H1 (cell line): ENCODE measurements at regions not wholly inside any gene's neighbourhood (a gene's known extent, or its start where the extent isn't known, plus 50 kb on each side); places are given as distances from the start of the nearest gene placed in this dataset.

ENCODE experiments used
- CTCF ChIA-PET: fragments of 300-600 bp; sonication (Branson Sonifier 250); formaldehyde crosslinking; loops from one replicate; lab custom pipeline; 2021; ENCODE audit not compliant: partially characterized antibody; lab: Charles Lee
- POLR2A ChIA-PET: fragments of 300-600 bp; sonication (Branson Sonifier 250); formaldehyde crosslinking; loops from one replicate; lab custom pipeline; 2021; ENCODE audit warnings: inconsistent platforms; ENCODE audit not compliant: partially characterized antibody; lab: Charles Lee
- DNase-seq, 2 experiments: peaks; one replicate each; pipeline versions ENCODE4 v3.0.0 to v3.0.0-alpha.2; 2010 to 2022; ENCODE audit warnings: low spot score in 2 of 2, low read depth in 1 of 2, mixed read lengths in 1 of 2
- FAIRE-seq: peaks from 2 replicates; lab custom pipeline; 2011; peaks lifted over from hg19 to GRCh38; lab: Jason Lieb, UNC
- H2AFZ ChIP-seq: 2 replicates; pipeline ENCODE4 v1.8.1; 2012; ENCODE audit warnings: low read length, inconsistent platforms
- H2AK5ac ChIP-seq: 2 replicates; pipeline ENCODE4 v1.6.1; 2013; ENCODE audit warnings: low read depth, low read length
- H2BK120ac ChIP-seq: replicated peaks from 2 replicates; pipeline ENCODE3; 2013; ENCODE audit warnings: low read depth, low read length, inconsistent platforms
- H2BK12ac ChIP-seq: 2 replicates; pipeline ENCODE4 v1.6.1; 2013; ENCODE audit warnings: low read depth, low read length
- H2BK15ac ChIP-seq: 2 replicates; pipeline ENCODE4 v1.6.1; 2013; ENCODE audit warnings: low read length
- H2BK20ac ChIP-seq: 2 replicates; pipeline ENCODE4 v1.6.1; 2013; ENCODE audit warnings: low read length
- H2BK5ac ChIP-seq: 2 replicates; pipeline ENCODE4 v1.6.1; 2013; ENCODE audit warnings: low read depth, low read length
- H3K14ac ChIP-seq: 2 replicates; pipeline ENCODE4 v1.6.1; 2013; ENCODE audit warnings: inconsistent platforms; ENCODE audit not compliant: insufficient read length
- H3K18ac ChIP-seq: 2 replicates; pipeline ENCODE4 v1.6.1; 2013; ENCODE audit warnings: low read length; ENCODE audit errors: extremely low read depth
- H3K23ac ChIP-seq: 2 replicates; pipeline ENCODE4 v1.6.1; 2013; ENCODE audit warnings: inconsistent platforms; ENCODE audit not compliant: insufficient read length
- H3K23me2 ChIP-seq: 2 replicates; pipeline ENCODE4 v1.6.1; 2013; ENCODE audit warnings: low read depth, low read length
- H3K27ac ChIP-seq: 2 replicates; pipeline ENCODE4 v1.6.1; 2011; ENCODE audit warnings: low read depth, low read length, inconsistent platforms
- H3K27me3 ChIP-seq, 4 experiments: replicated peaks in 1 of 4; 1 replicate in 1 of 4; 2 replicates in 3 of 4; pipeline versions ENCODE4 v1.6.1 to v1.8.1; 2011 to 2013; ENCODE audit warnings: low read length in 3 of 4, mild to moderate bottlenecking in 3 of 4, inconsistent platforms in 2 of 4, mixed read lengths in 2 of 4, moderate library complexity in 1 of 4; ENCODE audit not compliant: control insufficient read depth in 3 of 4, insufficient read depth in 3 of 4; ENCODE audit errors: extremely low read depth in 1 of 4
- H3K36me3 ChIP-seq, 4 experiments: 2 replicates each; pipeline versions ENCODE4 v1.6.1 to v1.8.1; 2011 to 2013; ENCODE audit warnings: mild to moderate bottlenecking in 4 of 4, low read length in 3 of 4, moderate library complexity in 2 of 4, control low read depth in 1 of 4, inconsistent platforms in 1 of 4; ENCODE audit not compliant: insufficient read depth in 4 of 4, control insufficient read depth in 2 of 4
- H3K4ac ChIP-seq: replicated peaks from 2 replicates; pipeline ENCODE3; 2013; ENCODE audit warnings: low read length, low read depth, mixed read lengths, inconsistent platforms; ENCODE audit not compliant: insufficient read length
- H3K4me1 ChIP-seq, 4 experiments: replicated peaks in 1 of 4; 1 replicate in 1 of 4; 2 replicates in 3 of 4; pipeline versions ENCODE4 v1.6.1 to v1.8.1; 2011 to 2013; ENCODE audit warnings: low read length in 3 of 4, inconsistent platforms in 2 of 4, mixed read lengths in 1 of 4; ENCODE audit not compliant: insufficient read depth in 4 of 4, control insufficient read depth in 3 of 4
- H3K4me2 ChIP-seq, 2 experiments: 2 replicates each; pipeline versions ENCODE4 v1.6.1 to v1.8.1; 2011 to 2013; ENCODE audit warnings: low read depth in 2 of 2, low read length in 2 of 2, control low read depth in 1 of 2, inconsistent platforms in 1 of 2, mild to moderate bottlenecking in 1 of 2; ENCODE audit not compliant: insufficient read depth in 1 of 2
- H3K4me3 ChIP-seq, 4 experiments: fragments of 200-600, 300-600 bp in 1 of 4; sonication (generic), shearing (Covaris generic), sonication (Bioruptor Twin) in 1 of 4; 2 replicates each; pipeline versions ENCODE4 v1.5.1 to v1.8.1; 2011 to 2016; ENCODE audit warnings: low read length in 4 of 4, low read depth in 3 of 4, control low read depth in 2 of 4, inconsistent platforms in 2 of 4, mild to moderate bottlenecking in 2 of 4, mixed read lengths in 1 of 4, moderate library complexity in 1 of 4; ENCODE audit not compliant: insufficient read depth in 2 of 4; ENCODE audit errors: extremely low read depth in 1 of 4
- H3K56ac ChIP-seq: replicated peaks from 2 replicates; pipeline ENCODE3; 2013; ENCODE audit warnings: low read depth, mild to moderate bottlenecking, mixed read lengths, low read length, inconsistent platforms; ENCODE audit not compliant: insufficient read length
- H3K79me1 ChIP-seq: 2 replicates; pipeline ENCODE4 v1.6.1; 2013; ENCODE audit warnings: low read depth, low read length, control low read depth
- H3K79me2 ChIP-seq, 2 experiments: 2 replicates each; pipeline versions ENCODE4 v1.6.1 to v1.8.1; 2012 to 2013; ENCODE audit warnings: low read length in 2 of 2, mild to moderate bottlenecking in 2 of 2, inconsistent platforms in 1 of 2; ENCODE audit not compliant: insufficient read depth in 2 of 2, control insufficient read depth in 1 of 2
- H3K9ac ChIP-seq, 4 experiments: replicated peaks in 1 of 4; 1 replicate in 1 of 4; 2 replicates in 3 of 4; pipeline versions ENCODE4 v1.6.1 to v1.8.1; 2011 to 2013; ENCODE audit warnings: low read depth in 3 of 4, low read length in 3 of 4, control low read depth in 2 of 4, mild to moderate bottlenecking in 2 of 4, moderate library complexity in 2 of 4, inconsistent platforms in 1 of 4; ENCODE audit errors: extremely low read depth in 1 of 4
- H3K9me3 ChIP-seq, 2 experiments: 2 replicates each; pipeline versions ENCODE4 v1.6.1 to v1.8.1; 2012 to 2013; ENCODE audit warnings: mild to moderate bottlenecking in 2 of 2, moderate library complexity in 2 of 2, control low read depth in 1 of 2, inconsistent platforms in 1 of 2, low read depth in 1 of 2, low read length in 1 of 2, mixed read lengths in 1 of 2; ENCODE audit not compliant: insufficient read depth in 2 of 2
- H4K20me1 ChIP-seq, 2 experiments: replicated peaks in 1 of 2; 2 replicates each; pipeline versions ENCODE3 to v1.8.1; 2011 to 2013; ENCODE audit warnings: inconsistent platforms in 2 of 2, low read length in 2 of 2, mild to moderate bottlenecking in 1 of 2; ENCODE audit not compliant: insufficient read depth in 2 of 2, control insufficient read depth in 1 of 2
- H4K5ac ChIP-seq: 2 replicates; pipeline ENCODE4 v1.6.1; 2013; ENCODE audit warnings: low read length, low read depth, mixed read lengths, inconsistent platforms; ENCODE audit not compliant: insufficient read length
- H4K8ac ChIP-seq: 2 replicates; pipeline ENCODE4 v1.8.0; 2013; ENCODE audit warnings: mild to moderate bottlenecking, moderate library complexity, low read length, inconsistent platforms; ENCODE audit not compliant: insufficient read depth; ENCODE audit errors: extremely low read depth
- H4K91ac ChIP-seq: replicated peaks from 2 replicates; pipeline ENCODE3; 2013; ENCODE audit warnings: low read length, mixed read lengths, inconsistent platforms; ENCODE audit not compliant: insufficient read length
- ASH2L ChIP-seq: fragments of 200-600, 300-600 bp; sonication (generic); IDR thresholded peaks from one replicate; pipeline ENCODE4 v1.7.1; 2017; ENCODE audit warnings: low read length
- ATF3 ChIP-seq: IDR thresholded peaks from 2 replicates; pipeline ENCODE4 v1.6.1; 2011; ENCODE audit warnings: low read depth, mild to moderate bottlenecking, low read length; ENCODE audit not compliant: insufficient read depth
- BRCA1 ChIP-seq: IDR thresholded peaks from 2 replicates; pipeline ENCODE4 v1.6.1; 2012; ENCODE audit warnings: low read depth, low read length, improper control_type of control experiment
- CHD1 ChIP-seq: IDR thresholded peaks from 2 replicates; pipeline ENCODE4 v1.6.1; 2012; ENCODE audit warnings: low read depth, low read length, improper control_type of control experiment
- CHD2 ChIP-seq: IDR thresholded peaks from 2 replicates; pipeline ENCODE4 v1.6.1; 2012; ENCODE audit warnings: low read length, improper control_type of control experiment
- FOSL1 ChIP-seq: IDR thresholded peaks from 2 replicates; pipeline ENCODE4 v1.6.1; 2011; ENCODE audit warnings: mild to moderate bottlenecking, low read depth, low read length, moderate library complexity; ENCODE audit not compliant: insufficient read depth
- JUN ChIP-seq: IDR thresholded peaks from 2 replicates; pipeline ENCODE4 v1.6.1; 2011; ENCODE audit warnings: low read depth, mild to moderate bottlenecking, improper control_type of control experiment, low read length
- KDM1A ChIP-seq: fragments of 200-600, 300-600 bp; sonication (generic); IDR thresholded peaks from 2 replicates; pipeline ENCODE4 v1.7.1; 2016; ENCODE audit warnings: mild to moderate bottlenecking, low read length, borderline replicate concordance
- KDM4A ChIP-seq: IDR thresholded peaks from one replicate; pipeline ENCODE4 v1.7.1; 2012; ENCODE audit warnings: low read depth, mild to moderate bottlenecking, moderate library complexity, low read length, inconsistent platforms; ENCODE audit not compliant: severe bottlenecking
- RAD21 ChIP-seq, 2 experiments: IDR thresholded peaks in 1 of 2; conservative IDR thresholded peaks in 1 of 2; 2 replicates each; pipeline ENCODE4 v1.6.1; 2011; ENCODE audit warnings: low read depth in 2 of 2, low read length in 2 of 2, improper control_type of control experiment in 1 of 2, inconsistent platforms in 1 of 2, mild to moderate bottlenecking in 1 of 2, moderate library complexity in 1 of 2
- RXRA ChIP-seq: IDR thresholded peaks from 2 replicates; pipeline ENCODE4 v1.6.1; 2011; ENCODE audit warnings: low read depth, mild to moderate bottlenecking, low read length, moderate library complexity; ENCODE audit not compliant: insufficient read depth
- TEAD4 ChIP-seq: IDR thresholded peaks from 2 replicates; pipeline ENCODE4 v1.6.1; 2012; ENCODE audit warnings: low read depth, low read length, inconsistent platforms, mixed read lengths
- WGBS, 2 experiments: shearing (Covaris generic) in 1 of 2; methylation state at CpG; one replicate each; pipeline versions ENCODE4 v1.1.6 to v1.1.7; 2013 to 2015; ENCODE audit warnings: low lambda C conversion rate in 2 of 2, mixed read lengths in 2 of 2, inconsistent platforms in 1 of 2, low coverage in 1 of 2, missing lambda C conversion rate in 1 of 2; ENCODE audit not compliant: insufficient replicate concordance in 2 of 2, insufficient coverage in 1 of 2, insufficient read length in 1 of 2; ENCODE audit errors: extremely low coverage in 1 of 2, missing lambda C conversion rate in 1 of 2; 5-methylcytosine and 5-hydroxymethylcytosine counted together
- TF ChIP-seq, protein P1 (sequence below): IDR thresholded peaks from 2 replicates; pipeline ENCODE4 v1.6.1; 2012; ENCODE audit warnings: inconsistent platforms

DNA sequence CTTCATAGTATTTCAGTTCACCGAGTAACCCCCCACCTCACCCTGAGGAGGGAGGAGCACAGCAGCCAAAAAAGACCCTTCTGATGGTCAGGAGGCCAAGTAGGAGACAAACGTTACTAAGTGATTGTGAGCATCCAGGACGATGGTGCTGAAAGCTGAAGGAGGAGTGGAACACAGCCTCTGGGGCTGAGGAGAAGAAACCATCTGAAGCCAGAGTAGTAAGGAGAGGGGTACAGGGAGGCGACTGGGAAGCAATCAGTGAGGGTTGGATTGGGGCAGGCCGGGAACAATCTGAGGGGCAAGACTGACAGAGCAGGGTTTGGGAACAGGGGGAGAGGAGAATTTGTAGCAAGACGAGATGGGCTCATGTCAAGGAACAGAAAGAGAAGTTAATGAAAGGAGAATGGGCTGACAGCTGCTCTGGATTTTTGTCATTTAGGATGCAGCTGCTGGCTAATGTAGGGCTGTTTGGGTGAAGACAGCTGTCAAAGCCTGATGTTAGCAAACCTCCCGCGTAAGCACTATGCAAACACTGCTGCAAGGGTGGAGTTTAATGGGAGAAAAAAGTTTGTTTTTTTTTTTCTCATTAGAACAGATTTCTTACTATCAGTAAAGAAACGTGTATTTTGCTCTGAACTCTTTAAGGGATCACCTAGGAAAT is 622.2 kb downstream of the EDEM1 start:
- Histone ChIP-seq H2AFZ (no peak overlapping the region), H2BK15ac (no peak overlapping the region), H3K56ac (no peak overlapping the region), H3K4ac (no peak overlapping the region), H3K4me1 (no peaks in the 10 kb centered on the region), H2BK20ac (no peak overlapping the region), H4K20me1 (no peaks in the 10 kb centered on the region), H2BK120ac (no peak overlapping the region), H3K18ac (no peak overlapping the region), H3K23ac (no peak overlapping the region), H2BK5ac (no peak overlapping the region), H3K4me2 (no peak overlapping the region), H3K4me3 (no peak overlapping the region), H4K91ac (no peak overlapping the region), H4K8ac (no peak overlapping the region), H4K5ac (no peak overlapping the region), H3K9me3 (no peaks in the 10 kb centered on the region), H3K79me2 (no peaks in the 10 kb centered on the region), H2AK5ac (no peak overlapping the region), H3K79me1 (no peaks in the 10 kb centered on the region), H3K23me2 (no peaks in the 10 kb centered on the region), H3K14ac (no peak overlapping the region), H2BK12ac (no peak overlapping the region), H3K27me3 (no peaks in the 10 kb centered on the region), H3K36me3 (no peaks in the 10 kb centered on the region), H3K27ac (no peak overlapping the region), H3K9ac (no peak overlapping the region)
- no peak for DNase-seq
- FAIRE-seq: no peak
- ChIA-PET CTCF (interaction anchor here (1.8 kb wide), 1 partner anchor 11 kb away, joined by 4 read pairs; no protein-coding TSS in a partner anchor), POLR2A (no interaction called here)
- WGBS, 2 experiments: 86% methylated on average over 9 of the region's 9 CpGs; no CpG with 5 or more reads in 1 of the 2 experiments
- TF ChIP-seq CHD2 (no peak), JUN (no peak), FOSL1 (no peak), BRCA1 (no peak), KDM1A (no peak), ASH2L (no peak), RAD21 (IDR thresholded peaks at IDR 0.05 in 1 of 2, conservative IDR thresholded peaks at IDR 0.05 in 1 of 2; ENCODE audit: low read depth in 2 of 2, low read length in 2 of 2) (no peak), ATF3 (no peak), KDM4A (no peak), TEAD4 (no peak), CHD1 (no peak), RXRA (no peak)
- TF ChIP-seq, protein P1, sequence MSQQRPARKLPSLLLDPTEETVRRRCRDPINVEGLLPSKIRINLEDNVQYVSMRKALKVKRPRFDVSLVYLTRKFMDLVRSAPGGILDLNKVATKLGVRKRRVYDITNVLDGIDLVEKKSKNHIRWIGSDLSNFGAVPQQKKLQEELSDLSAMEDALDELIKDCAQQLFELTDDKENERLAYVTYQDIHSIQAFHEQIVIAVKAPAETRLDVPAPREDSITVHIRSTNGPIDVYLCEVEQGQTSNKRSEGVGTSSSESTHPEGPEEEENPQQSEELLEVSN: no peak
